OCI-LY1 (cell line): ENCODE measurements at regions not wholly inside any gene's neighbourhood (a gene's known extent, or its start where the extent isn't known, plus 50 kb on each side); places are given as distances from the start of the nearest gene placed in this dataset.
"Not testable (repeated sequence)": the region's sequence is repeated elsewhere in the genome, so short reads cannot be mapped to it uniquely, and the experiment has no call there.

ENCODE experiments used
- EZH2 ChIP-seq: fragments of 200-600 bp; sonication (generic), shearing (Covaris generic); IDR thresholded peaks from 2 replicates; pipeline ENCODE4 v1.8.0; 2017; ENCODE audit warnings: borderline replicate concordance, mixed run types, mild to moderate bottlenecking, antibody characterized with exemption, low read length, moderate library complexity, mixed read lengths
- TF ChIP-seq, protein P1 (sequence below): fragments of 200-600 bp; sonication (generic), shearing (Covaris generic); IDR thresholded peaks from 2 replicates; pipeline ENCODE4 v1.5.1; 2017; ENCODE audit warnings: mild to moderate bottlenecking, antibody characterized with exemption, low read length, moderate library complexity, mixed read lengths

DNA sequence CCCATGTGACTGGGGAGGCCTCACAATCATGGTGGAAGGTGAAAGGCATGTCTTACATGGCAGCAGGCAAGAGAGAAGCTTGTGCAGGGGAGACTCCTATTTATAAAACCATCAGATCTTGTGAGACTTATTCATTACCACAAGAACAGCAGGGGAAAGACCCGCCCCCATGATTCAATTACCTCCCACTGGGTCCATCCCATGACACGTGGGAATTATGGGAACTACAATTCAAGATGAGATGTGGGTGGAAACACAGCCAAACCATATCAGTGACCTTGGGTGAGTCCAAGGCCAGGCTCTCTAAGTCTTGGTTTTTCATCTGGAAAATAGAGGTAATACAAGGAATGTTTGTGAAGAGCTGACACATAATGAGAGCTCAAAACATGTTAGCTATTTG lies 198.8 kb downstream of the HUNK start:
- TF ChIP-seq, protein P1, sequence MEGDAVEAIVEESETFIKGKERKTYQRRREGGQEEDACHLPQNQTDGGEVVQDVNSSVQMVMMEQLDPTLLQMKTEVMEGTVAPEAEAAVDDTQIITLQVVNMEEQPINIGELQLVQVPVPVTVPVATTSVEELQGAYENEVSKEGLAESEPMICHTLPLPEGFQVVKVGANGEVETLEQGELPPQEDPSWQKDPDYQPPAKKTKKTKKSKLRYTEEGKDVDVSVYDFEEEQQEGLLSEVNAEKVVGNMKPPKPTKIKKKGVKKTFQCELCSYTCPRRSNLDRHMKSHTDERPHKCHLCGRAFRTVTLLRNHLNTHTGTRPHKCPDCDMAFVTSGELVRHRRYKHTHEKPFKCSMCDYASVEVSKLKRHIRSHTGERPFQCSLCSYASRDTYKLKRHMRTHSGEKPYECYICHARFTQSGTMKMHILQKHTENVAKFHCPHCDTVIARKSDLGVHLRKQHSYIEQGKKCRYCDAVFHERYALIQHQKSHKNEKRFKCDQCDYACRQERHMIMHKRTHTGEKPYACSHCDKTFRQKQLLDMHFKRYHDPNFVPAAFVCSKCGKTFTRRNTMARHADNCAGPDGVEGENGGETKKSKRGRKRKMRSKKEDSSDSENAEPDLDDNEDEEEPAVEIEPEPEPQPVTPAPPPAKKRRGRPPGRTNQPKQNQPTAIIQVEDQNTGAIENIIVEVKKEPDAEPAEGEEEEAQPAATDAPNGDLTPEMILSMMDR = not testable (repeated sequence)
- not testable (repeated sequence) for TF ChIP-seq EZH2
